COR-L47 (cell line): ENCODE measurements at regions not wholly inside any gene's neighbourhood (a gene's known extent, or its start where the extent isn't known, plus 50 kb on each side); places are given as distances from the start of the nearest gene placed in this dataset.

ENCODE experiments used
- DNase-seq: peaks from one replicate; lab custom pipeline; 2025; lab: John Stamatoyannopoulos, UW

- DNase-seq = no peak
Measured at GRCh38 chr15:69737916-69738315, 285.3 kb downstream of the RPLP1 start.

DNA sequence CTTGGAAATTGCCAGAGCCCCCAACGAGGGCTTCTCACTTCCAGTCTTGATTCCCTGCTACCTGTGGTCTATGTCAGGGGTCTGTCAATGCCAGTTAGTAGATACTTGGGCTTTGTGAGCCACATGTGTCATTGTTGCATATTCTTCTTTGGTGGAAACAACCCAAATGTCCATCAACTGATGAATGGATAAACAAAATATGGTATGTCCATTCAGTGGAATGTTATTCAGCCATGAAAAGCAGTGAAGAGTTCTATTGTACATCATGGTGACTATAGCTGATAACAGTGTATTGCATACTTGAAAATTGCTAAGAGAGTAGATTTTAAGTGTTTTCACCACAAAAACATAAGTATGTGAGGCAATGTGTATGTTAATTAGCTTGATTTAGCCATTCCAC, 288.1 kb downstream of the RPLP1 start:
- DNase-seq = no peak

GRCh38 chr15:69742361-69742760, 289.7 kb downstream of the RPLP1 start:
- no peak for DNase-seq

- no peak for DNase-seq
Measured at GRCh38 chr15:69743091-69743490, 290.5 kb downstream of the RPLP1 start.

- no peak for DNase-seq
Measured at GRCh38 chr15:69744391-69745162, 292.0 kb downstream of the RPLP1 start.

GRCh38 chr15:69747193-69747592, 294.6 kb downstream of the RPLP1 start:
- no peak for DNase-seq

DNA sequence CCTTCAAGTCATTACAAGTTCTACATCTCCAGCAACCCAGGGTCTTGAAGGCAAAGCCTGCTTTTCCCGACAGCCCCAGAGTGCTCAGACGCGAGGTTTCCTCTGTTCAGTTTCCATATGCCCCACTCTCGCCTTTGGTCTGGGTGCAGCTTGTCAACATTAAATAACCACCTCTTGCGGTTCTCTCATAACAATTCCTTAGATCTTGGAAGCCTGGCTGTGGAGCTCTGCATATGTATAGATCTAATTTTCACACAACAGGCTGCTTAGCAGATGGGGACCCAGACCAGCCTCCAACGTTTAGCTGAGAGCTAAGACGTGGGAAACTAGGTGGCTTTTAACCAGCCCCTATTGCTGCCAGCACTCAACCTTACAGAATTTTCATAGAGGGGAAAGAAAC, 295.5 kb downstream of the RPLP1 start:
- no peak for DNase-seq

GRCh38 chr15:69748576-69749185, 296.1 kb downstream of the RPLP1 start:
- DNase-seq = no peak

GRCh38 chr15:69749274-69749673, 296.7 kb downstream of the RPLP1 start:
- DNase-seq = no peak

GRCh38 chr15:69749797-69750196, 297.2 kb downstream of the RPLP1 start:
- no peak for DNase-seq

GRCh38 chr15:69750253-69750652, 297.6 kb downstream of the RPLP1 start:
- DNase-seq = no peak

DNA sequence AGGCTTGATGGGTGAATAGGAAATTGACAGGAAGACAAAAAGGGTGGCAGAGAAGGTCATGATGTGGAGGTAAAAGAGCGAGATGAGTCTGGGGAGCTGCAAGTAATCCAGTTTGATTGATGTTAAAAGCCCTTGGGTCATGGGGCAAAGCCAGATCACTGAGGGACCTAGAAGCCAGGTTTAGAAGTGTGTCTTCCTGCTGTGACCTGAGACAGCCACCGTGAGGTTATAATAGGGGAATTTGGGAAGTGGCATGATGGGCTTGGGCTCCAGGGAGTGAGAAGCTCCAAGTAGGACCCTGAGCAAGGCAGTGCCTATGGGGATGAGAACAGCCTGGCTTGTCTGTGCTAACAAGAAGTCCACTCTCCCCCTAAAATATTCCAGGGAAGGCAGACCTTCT, 298.5 kb downstream of the RPLP1 start:
- no peak for DNase-seq

DNA sequence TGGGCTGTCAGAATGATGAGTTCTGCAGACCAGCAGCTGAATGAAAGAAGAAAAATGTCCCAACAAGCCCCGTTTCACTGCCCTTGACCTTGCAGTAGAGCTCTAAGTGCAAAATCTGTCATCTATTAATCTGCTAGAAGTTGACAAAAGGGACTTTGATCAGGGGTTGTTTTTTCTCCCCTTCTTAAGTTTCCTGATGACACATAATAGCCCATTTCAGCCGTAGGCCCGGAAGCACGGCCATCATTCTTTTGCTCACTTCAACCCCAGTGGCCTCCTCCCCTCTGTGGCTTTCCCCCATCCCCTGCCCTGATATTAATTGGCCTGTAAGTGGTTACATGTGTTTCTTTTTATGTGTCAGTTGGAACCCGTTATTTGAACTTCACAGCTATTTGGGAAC, 298.9 kb downstream of the RPLP1 start:
- no peak for DNase-seq

DNA sequence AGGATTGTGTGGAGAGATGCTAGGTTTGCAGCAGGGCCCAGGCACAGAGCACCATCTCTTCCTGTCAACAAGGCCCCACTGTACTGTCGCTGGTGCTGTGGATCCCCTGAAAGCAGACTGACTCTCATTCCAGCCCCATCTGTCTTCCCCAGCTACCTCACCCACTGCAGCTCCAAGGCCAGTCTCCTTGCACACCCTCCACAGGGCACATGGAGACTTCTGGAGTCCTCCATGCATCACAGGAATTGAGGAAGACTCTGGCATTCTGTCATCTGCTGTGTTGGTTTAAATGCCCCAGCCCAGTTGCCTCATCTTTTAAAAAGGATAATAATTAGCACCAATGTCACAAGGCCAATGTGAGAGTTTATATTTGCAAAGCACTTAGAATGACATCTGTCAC, 301.2 kb downstream of the RPLP1 start:
- DNase-seq = no peak

DNA sequence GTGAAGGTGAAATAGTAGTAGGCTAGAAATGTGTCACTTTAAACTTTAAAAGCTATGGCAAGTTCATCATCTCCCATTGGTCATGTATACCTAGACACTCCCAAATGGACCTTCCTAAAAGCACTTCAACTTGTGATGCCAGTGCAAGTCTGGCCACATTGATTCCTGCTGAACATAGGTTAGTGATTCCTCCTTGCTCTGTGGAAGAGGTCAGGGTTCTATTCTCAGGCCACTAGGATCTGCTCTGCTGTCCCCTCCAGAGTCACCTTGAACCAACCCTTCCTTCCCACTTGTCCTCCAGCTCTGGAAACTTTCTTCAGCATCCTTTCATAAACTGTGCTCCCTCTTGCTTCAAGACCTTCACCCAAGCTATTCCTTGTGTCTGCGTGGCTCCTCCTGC, 301.7 kb downstream of the RPLP1 start:
- no peak for DNase-seq

- no peak for DNase-seq
Measured at GRCh38 chr15:69755551-69756310, 303.1 kb downstream of the RPLP1 start.

- no peak for DNase-seq
Measured at GRCh38 chr15:69756440-69756839, 303.8 kb downstream of the RPLP1 start.

GRCh38 chr15:69757186-69757585, 304.6 kb downstream of the RPLP1 start:
- DNase-seq = no peak

- DNase-seq = no peak
Measured at GRCh38 chr15:69758291-69758771, 305.7 kb downstream of the RPLP1 start.

DNA sequence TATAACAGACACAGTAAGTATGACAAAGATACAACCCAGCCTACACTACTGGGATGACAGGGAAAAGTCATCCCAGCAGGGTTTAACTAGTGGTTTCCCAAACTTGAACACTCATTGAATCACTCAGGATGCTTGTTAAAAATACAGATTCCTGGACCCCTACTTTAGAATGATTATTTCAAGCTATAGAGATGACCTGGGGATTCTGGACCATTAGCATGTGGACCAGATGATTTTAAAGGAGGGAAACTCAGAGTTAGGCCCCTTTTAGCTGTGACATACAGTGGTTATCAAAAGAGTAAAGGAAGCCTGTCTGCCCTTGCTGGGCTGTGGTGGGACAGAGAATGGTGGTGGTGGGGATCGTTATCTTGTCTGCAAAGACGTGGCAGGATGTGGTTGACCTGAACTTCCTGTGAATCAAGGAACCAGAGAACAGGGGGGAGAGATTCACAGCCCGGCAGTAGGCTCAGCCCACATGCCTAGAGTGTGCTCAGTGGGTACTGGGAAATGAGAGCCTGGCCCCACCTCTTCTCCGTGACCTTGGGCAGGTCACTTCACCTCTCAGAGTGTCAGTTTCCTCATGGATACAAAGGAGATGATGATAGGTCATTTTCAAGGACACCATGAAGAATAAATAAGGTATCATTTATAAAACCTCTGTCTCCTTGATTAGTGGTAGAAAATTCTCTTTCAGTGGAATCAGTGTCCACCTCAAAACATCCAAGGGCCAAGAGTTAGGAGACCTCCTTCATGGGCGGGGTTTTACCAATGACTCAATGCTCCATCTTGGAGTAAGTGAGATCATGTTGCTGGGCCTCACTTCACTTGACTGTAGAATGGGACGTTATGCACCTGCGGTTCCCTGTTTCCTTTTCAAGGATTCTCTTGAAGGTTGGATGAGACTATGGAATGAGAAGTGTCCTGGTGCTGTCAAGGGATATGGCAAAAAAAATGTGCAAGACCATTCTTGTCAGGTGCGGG, 306.5 kb downstream of the RPLP1 start:
- DNase-seq = no peak

DNA sequence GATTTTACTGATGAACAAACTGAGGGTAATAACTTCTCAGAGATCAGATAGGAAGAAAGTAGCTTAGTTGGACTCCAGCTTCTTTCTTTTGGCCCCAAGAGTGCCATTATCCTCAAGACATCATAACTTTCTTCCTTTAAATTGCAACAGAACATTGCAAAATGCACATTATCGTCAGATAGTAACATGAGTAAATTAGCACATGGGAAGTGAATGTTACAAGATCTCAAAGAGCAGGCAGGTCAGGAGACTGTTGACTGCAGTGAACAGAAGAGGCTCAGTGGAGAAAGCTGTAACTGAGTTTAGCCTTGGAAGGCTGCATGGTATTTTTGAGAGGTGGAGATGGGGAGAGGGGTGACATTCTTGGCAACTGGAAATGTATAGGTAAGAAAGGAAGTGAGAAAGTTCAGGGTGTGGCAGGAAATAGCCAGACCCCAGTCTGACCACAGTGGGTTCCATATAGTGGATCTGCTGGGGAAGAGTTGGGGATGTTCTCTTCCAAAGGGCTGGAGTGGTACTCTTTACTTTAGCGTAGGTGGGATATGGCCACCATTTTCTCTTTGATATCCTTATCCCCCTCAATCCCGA, 307.7 kb downstream of the RPLP1 start:
- DNase-seq = no peak
